H9 (cell line): ENCODE measurements at regions not wholly inside any gene's neighbourhood (a gene's known extent, or its start where the extent isn't known, plus 50 kb on each side); places are given as distances from the start of the nearest gene placed in this dataset.

ENCODE experiments used
- DNase-seq: peaks from one replicate; pipeline ENCODE4 v3.0.0-alpha.2; 2017
- H2AFZ ChIP-seq: one replicate; pipeline ENCODE4 v1.6.1; 2013; ENCODE audit warnings: mild to moderate bottlenecking, low read length, control low read depth, moderate library complexity
- H2AK5ac ChIP-seq: 2 replicates; pipeline ENCODE4 v1.6.1; 2013; ENCODE audit warnings: low read length, control low read depth, mixed read lengths; ENCODE audit not compliant: insufficient read length
- H2BK120ac ChIP-seq: one replicate; pipeline ENCODE4 v1.6.1; 2013; ENCODE audit warnings: low read depth, mild to moderate bottlenecking, low read length, control low read depth, inconsistent platforms; ENCODE audit not compliant: poor library complexity, severe bottlenecking
- H2BK12ac ChIP-seq: 2 replicates; pipeline ENCODE4 v1.6.1; 2013; ENCODE audit warnings: low read length, control low read depth, mixed read lengths, low read depth; ENCODE audit not compliant: insufficient read length
- H2BK15ac ChIP-seq: 2 replicates; pipeline ENCODE4 v1.6.1; 2013; ENCODE audit warnings: low read depth, low read length, control low read depth
- H2BK20ac ChIP-seq: one replicate; pipeline ENCODE4 v1.6.1; 2013; ENCODE audit warnings: low read depth, mild to moderate bottlenecking, low read length, control low read depth, inconsistent platforms; ENCODE audit not compliant: poor library complexity, severe bottlenecking
- H2BK5ac ChIP-seq: 2 replicates; pipeline ENCODE4 v1.6.1; 2013; ENCODE audit warnings: low read length, control low read depth, mixed read lengths; ENCODE audit not compliant: insufficient read length
- H3K14ac ChIP-seq: 2 replicates; pipeline ENCODE4 v1.6.1; 2013; ENCODE audit warnings: low read length, control low read depth; ENCODE audit not compliant: insufficient read depth
- H3K18ac ChIP-seq: 2 replicates; pipeline ENCODE4 v1.6.1; 2013; ENCODE audit warnings: low read depth, mild to moderate bottlenecking, mixed read lengths, low read length, control low read depth; ENCODE audit not compliant: insufficient read length
- H3K23ac ChIP-seq: 2 replicates; pipeline ENCODE4 v1.6.1; 2013; ENCODE audit warnings: low read length, control low read depth, mixed read lengths, low read depth; ENCODE audit not compliant: insufficient read length
- H3K23me2 ChIP-seq: 2 replicates; pipeline ENCODE4 v1.6.1; 2013; ENCODE audit warnings: low read depth, mild to moderate bottlenecking, mixed read lengths, low read length, control low read depth; ENCODE audit not compliant: insufficient read length, poor library complexity, severe bottlenecking
- H3K27ac ChIP-seq: 2 replicates; pipeline ENCODE4 v1.5.1; 2013; ENCODE audit warnings: low read length, control low read depth, mixed read lengths, low read depth; ENCODE audit not compliant: insufficient read length
- H3K27me3 ChIP-seq: 2 replicates; pipeline ENCODE4 v1.6.1; 2013; ENCODE audit warnings: low read length, control low read depth, inconsistent platforms; ENCODE audit not compliant: insufficient read depth
- H3K4ac ChIP-seq: 2 replicates; pipeline ENCODE4 v1.6.1; 2013; ENCODE audit warnings: low read depth, mild to moderate bottlenecking, control low read depth, inconsistent platforms, low read length, moderate library complexity
- H3K4me1 ChIP-seq: 2 replicates; pipeline ENCODE4 v1.6.1; 2013; ENCODE audit warnings: low read length, control low read depth, inconsistent platforms; ENCODE audit not compliant: insufficient read depth
- H3K4me2 ChIP-seq: 2 replicates; pipeline ENCODE4 v1.6.1; 2013; ENCODE audit warnings: low read length, control low read depth, mixed read lengths; ENCODE audit not compliant: insufficient read length, insufficient read depth
- H3K56ac ChIP-seq: 2 replicates; pipeline ENCODE4 v1.6.1; 2013; ENCODE audit warnings: low read depth, mild to moderate bottlenecking, mixed read lengths, low read length, control low read depth; ENCODE audit not compliant: insufficient read length
- H3K79me1 ChIP-seq: 2 replicates; pipeline ENCODE4 v1.6.1; 2013; ENCODE audit warnings: low read depth, mild to moderate bottlenecking, moderate library complexity, low read length, control low read depth, inconsistent platforms; ENCODE audit not compliant: insufficient read depth, poor library complexity, severe bottlenecking
- H3K79me2 ChIP-seq: 2 replicates; pipeline ENCODE4 v1.6.1; 2013; ENCODE audit warnings: low read length, control low read depth, inconsistent platforms; ENCODE audit not compliant: insufficient read depth
- H3K9ac ChIP-seq: 2 replicates; pipeline ENCODE4 v1.6.1; 2013; ENCODE audit warnings: low read length, control low read depth, mixed read lengths; ENCODE audit not compliant: insufficient read length; ENCODE audit errors: extremely low read depth
- H3K9me3 ChIP-seq: one replicate; pipeline ENCODE4 v1.6.1; 2013; ENCODE audit warnings: low read depth, low read length, inconsistent platforms; ENCODE audit not compliant: control insufficient read depth
- H3T11ph ChIP-seq: one replicate; pipeline ENCODE4 v1.6.1; 2013; ENCODE audit warnings: mild to moderate bottlenecking, low read length, control low read depth, inconsistent platforms
- H4K20me1 ChIP-seq: one replicate; pipeline ENCODE4 v1.6.1; 2013; ENCODE audit not compliant: control insufficient read depth, insufficient read length, insufficient read depth
- H4K5ac ChIP-seq: 2 replicates; pipeline ENCODE4 v1.6.1; 2013; ENCODE audit warnings: low read depth, mild to moderate bottlenecking, mixed read lengths, low read length, control low read depth; ENCODE audit not compliant: insufficient read length
- H4K8ac ChIP-seq: replicated peaks from 2 replicates; pipeline ENCODE4 v1.6.1; 2013; ENCODE audit warnings: low read length, control low read depth, mixed read lengths, low read depth; ENCODE audit not compliant: insufficient read length
- H4K91ac ChIP-seq: 2 replicates; pipeline ENCODE4 v1.6.1; 2013; ENCODE audit warnings: low read depth, mild to moderate bottlenecking, moderate library complexity, mixed read lengths, low read length, control low read depth; ENCODE audit not compliant: insufficient read length
- H3K27ac Mint-ChIP-seq, 3 experiments: 2 replicates in 2 of 3; 3 replicates in 1 of 3; pipeline ENCODE4 v1.8.0; 2020 to 2021; ENCODE audit warnings: mixed read lengths in 3 of 3, mild to moderate bottlenecking in 1 of 3, moderate library complexity in 1 of 3
- H3K27me3 Mint-ChIP-seq: 2 replicates; pipeline ENCODE4 v1.8.0; 2021; ENCODE audit warnings: low read depth, mild to moderate bottlenecking, moderate library complexity, mixed read lengths
- H3K36me3 Mint-ChIP-seq, 3 experiments: 2 replicates in 2 of 3; 3 replicates in 1 of 3; pipeline ENCODE4 v1.8.0; 2020 to 2021; ENCODE audit warnings: low read depth in 3 of 3, mixed read lengths in 3 of 3; ENCODE audit not compliant: insufficient read depth in 1 of 3
- H3K4me1 Mint-ChIP-seq, 2 experiments: 2 replicates each; pipeline ENCODE4 v1.8.0; 2020; ENCODE audit warnings: mixed read lengths in 2 of 2
- H3K4me3 Mint-ChIP-seq, 2 experiments: 2 replicates in 1 of 2; 3 replicates in 1 of 2; pipeline ENCODE4 v1.8.0; 2020 to 2021; ENCODE audit warnings: mild to moderate bottlenecking in 2 of 2, mixed read lengths in 2 of 2, moderate library complexity in 1 of 2
- H3K9me3 Mint-ChIP-seq, 2 experiments: 2 replicates in 1 of 2; 3 replicates in 1 of 2; pipeline ENCODE4 v1.8.0; 2020; ENCODE audit warnings: mild to moderate bottlenecking in 2 of 2, mixed read lengths in 2 of 2, moderate library complexity in 1 of 2
- CTCF ChIP-seq: fragments of 200-600 bp; sonication (generic); conservative IDR thresholded peaks from 3 replicates; pipeline ENCODE4 v1.8.0; 2021; ENCODE audit warnings: antibody characterized with exemption, mild to moderate bottlenecking
- WGBS: extraction: QIAGEN DNeasy Blood & Tissue Kit; methylation state at CpG from one replicate; pipeline ENCODE4 v1.1.7; 2013; ENCODE audit warnings: missing lambda C conversion rate, low lambda C conversion rate, mixed read lengths; ENCODE audit not compliant: insufficient read length; ENCODE audit errors: extremely low coverage; 5-methylcytosine and 5-hydroxymethylcytosine counted together

- Mint-ChIP-seq H3K4me1 (peaks cover 0 to 12% of the 10 kb centered on the region in 2 experiments; a peak in 3 of 4 replicates), H3K27ac (no peak overlapping the region), H3K36me3 (peaks cover 0 to 9% (median 3%) of the 10 kb centered on the region in 3 experiments; a peak in 3 of 7 replicates), H3K9me3 (peaks cover 12 to 13% of the 10 kb centered on the region in 2 experiments), H3K4me3 (no peak overlapping the region), H3K27me3 (no peaks in the 10 kb centered on the region)
- Histone ChIP-seq H3K27ac (no peak overlapping the region), H4K8ac (no peak overlapping the region), H4K5ac (no peak overlapping the region), H3K9me3 (no peaks in the 10 kb centered on the region), H3K56ac (no peak overlapping the region), H3K27me3 (no peaks in the 10 kb centered on the region), H2BK5ac (no peak overlapping the region), H3K79me2 (no peaks in the 10 kb centered on the region), H2BK120ac (no peak overlapping the region), H3K4ac (no peak overlapping the region), H2AFZ (no peak overlapping the region), H3K4me2 (no peak overlapping the region), H2BK12ac (no peak overlapping the region), H3K4me1 (no peaks in the 10 kb centered on the region), H3K23me2 (no peaks in the 10 kb centered on the region), H3T11ph (no peak overlapping the region), H3K23ac (no peak overlapping the region), H2BK20ac (no peak overlapping the region), H2BK15ac (no peak overlapping the region), H3K79me1 (no peaks in the 10 kb centered on the region), H2AK5ac (no peak overlapping the region), H3K14ac (no peak overlapping the region), H3K9ac (no peak overlapping the region), H4K20me1 (no peaks in the 10 kb centered on the region), H3K18ac (no peak overlapping the region), H4K91ac (no peak overlapping the region)
- no peak for TF ChIP-seq CTCF
- no CpG with 5 or more reads among the region's 5 CpGs for WGBS
- DNase-seq, result no peak
Observed at GRCh38 chr18:78546281-78546680, 433.3 kb upstream of the SALL3 start.
